ENCODE measurements at regions not wholly inside any gene's neighbourhood (a gene's known extent, or its start where the extent isn't known, plus 50 kb on each side); places are given as distances from the start of the nearest gene placed in this dataset.

DNA sequence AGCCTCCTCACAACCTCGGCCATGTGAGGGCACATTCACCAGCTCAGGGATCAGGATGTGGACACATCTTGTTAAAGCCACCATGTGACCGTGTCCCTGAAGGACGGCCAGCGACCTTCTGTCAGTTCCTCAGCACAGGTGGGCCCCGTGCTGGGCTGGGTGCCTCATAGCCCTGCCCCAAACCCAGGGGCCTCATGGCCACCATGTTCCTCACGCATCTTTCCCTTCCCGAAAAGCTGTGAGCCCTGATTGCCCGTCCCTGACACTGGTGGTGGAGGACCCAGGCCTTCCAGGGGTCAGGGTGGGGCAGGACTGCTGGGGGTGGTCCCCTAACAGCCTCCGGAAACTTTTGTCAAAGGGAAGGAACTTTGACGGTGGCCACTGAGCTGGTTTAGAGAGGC is 60.1 kb upstream of the ADRA2C start:
- DNase-seq (peak in 2 of 3 donors; percentile 7 to 22), ATAC-seq (no peak)
- Histone ChIP-seq H3K36me3 (ENCODE audit: low read depth) (no peaks in the 10 kb centered on the region), H3K9me3 (no peaks in the 10 kb centered on the region), H3K4me3 (no peak overlapping the region), H3K4me1 (ENCODE audit: low read depth) (no peaks in the 10 kb centered on the region)
- TF ChIP-seq, protein P1, sequence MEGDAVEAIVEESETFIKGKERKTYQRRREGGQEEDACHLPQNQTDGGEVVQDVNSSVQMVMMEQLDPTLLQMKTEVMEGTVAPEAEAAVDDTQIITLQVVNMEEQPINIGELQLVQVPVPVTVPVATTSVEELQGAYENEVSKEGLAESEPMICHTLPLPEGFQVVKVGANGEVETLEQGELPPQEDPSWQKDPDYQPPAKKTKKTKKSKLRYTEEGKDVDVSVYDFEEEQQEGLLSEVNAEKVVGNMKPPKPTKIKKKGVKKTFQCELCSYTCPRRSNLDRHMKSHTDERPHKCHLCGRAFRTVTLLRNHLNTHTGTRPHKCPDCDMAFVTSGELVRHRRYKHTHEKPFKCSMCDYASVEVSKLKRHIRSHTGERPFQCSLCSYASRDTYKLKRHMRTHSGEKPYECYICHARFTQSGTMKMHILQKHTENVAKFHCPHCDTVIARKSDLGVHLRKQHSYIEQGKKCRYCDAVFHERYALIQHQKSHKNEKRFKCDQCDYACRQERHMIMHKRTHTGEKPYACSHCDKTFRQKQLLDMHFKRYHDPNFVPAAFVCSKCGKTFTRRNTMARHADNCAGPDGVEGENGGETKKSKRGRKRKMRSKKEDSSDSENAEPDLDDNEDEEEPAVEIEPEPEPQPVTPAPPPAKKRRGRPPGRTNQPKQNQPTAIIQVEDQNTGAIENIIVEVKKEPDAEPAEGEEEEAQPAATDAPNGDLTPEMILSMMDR (IDR thresholded peaks at IDR 0.05) = no peak
- intact Hi-C loops (cut with DNase I, micrococcal nuclease) = no loop called here

DNA sequence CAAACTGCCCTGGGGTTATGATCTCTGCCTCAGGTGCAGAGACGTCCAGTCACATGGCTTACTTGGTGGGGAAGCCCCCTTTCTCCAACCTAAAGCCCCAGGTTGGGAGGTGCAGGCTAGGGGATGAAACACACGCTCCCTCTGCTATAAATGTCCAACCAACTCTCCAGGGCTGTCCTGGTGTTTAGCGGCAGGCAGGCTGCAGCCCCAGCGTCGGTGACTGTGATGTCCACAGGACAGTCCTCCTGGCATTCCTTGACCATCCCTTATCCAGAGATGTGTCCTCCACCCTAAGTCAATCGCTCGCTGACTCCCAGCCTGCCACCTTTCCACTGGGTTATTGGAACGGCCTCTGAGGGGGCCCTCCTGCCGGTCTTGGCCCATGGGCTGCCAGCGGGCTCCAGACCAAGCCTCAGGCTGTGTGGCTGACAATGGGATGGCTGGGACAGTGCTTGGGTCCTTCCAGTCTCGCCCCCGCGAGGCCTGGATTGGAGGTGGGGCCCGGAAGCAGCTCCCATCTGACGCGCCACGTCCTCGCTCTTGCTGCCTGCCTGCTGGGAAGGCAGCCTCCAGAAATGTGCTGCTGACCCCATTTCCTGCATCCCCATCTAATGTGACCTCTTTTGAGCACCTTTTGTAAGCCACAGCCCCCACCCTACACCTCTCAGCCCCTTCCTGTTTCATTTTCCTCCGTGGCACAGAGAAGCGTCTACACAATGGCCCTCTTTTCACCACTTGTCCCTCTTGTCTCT is 60.8 kb upstream of the ADRA2C start:
- ATAC-seq = no peak
- no peaks in the 10 kb centered on the region for H3K9me3 ChIP-seq
- peak in 2 of 3 donors; percentile 12 to 36 for DNase-seq
- TF ChIP-seq, protein P1 (IDR thresholded peaks at IDR 0.05) = no peak
- no peaks in the 10 kb centered on the region for H3K36me3 ChIP-seq (ENCODE audit: low read depth)
- intact Hi-C loops (cut with DNase I, micrococcal nuclease) = no loop called here
- H3K4me1 ChIP-seq (ENCODE audit: low read depth) = no peaks in the 10 kb centered on the region
- H3K4me3 ChIP-seq = no peak overlapping the region

DNA sequence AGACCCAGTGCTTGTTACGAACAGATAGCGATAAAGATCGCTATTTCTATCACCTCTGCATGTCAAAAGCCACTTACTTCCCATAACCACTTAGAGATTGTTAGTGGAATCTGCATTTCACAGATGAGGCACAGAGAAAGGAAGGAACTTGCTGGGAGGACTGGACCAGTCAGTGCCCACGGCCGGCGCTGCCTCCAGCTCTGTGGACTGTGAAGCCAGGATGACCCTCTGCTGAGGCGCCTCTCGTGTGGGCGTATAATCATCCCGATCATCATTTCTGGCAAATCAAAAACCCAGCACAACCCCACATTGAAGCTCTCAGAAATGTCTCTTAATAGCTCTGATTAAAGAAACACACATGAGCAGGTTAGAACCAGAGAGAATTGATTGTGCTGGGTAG is 61.5 kb upstream of the ADRA2C start:
- Histone ChIP-seq H3K4me1 (ENCODE audit: low read depth) (no peaks in the 10 kb centered on the region), H3K36me3 (ENCODE audit: low read depth) (no peaks in the 10 kb centered on the region), H3K9me3 (no peaks in the 10 kb centered on the region), H3K4me3 (no peak overlapping the region)
- intact Hi-C loops (cut with DNase I, micrococcal nuclease) = no loop called here
- no peak for ATAC-seq
- DNase-seq = peak in 1 of 3 donors; percentile 22
- TF ChIP-seq, protein P1 (IDR thresholded peaks at IDR 0.05) = no peak

DNA sequence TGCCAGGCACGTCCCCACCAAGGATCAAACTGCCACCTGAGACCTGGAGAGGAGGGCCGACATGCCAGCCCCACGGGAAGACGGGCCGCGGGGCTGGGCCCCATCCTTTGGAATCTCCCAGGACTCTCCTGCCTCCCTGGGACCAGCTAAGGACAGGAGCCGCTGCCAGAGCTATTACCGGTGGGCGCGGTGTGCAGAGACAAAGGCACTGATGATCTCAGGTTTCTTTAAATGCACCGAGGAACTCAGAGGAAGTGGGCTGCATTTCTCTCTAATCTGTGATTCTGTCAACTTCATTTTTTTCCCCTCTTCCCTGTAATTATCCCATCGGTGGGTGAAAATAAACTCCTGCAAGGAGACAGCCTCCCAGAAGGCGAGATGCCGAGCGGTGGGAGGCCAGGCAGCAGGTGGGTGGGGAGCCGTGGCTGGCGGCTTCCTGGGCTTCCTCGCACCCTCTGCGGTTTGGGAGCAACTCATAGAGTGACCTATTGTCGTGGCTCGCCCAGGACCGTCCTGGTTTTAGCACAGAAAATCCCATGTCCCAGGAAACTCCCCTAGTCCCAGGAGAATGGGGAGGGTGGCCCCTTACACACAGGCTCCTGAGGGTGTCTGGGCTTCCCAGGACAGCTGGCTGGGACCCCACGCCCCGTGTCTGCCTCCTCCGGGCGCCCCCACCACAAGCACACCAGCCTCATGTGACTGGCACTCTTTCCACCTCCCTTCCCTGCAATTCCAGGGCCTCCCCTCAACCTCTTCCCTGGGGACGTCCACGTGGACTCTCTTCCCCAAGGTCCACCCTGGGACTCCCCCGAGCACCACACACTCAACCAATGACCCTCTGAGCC is 62.3 kb upstream of the ADRA2C start:
- ATAC-seq (no peak), DNase-seq (peak in 2 of 3 donors; percentile 6 to 35)
- no peaks in the 10 kb centered on the region for H3K4me1 ChIP-seq (ENCODE audit: low read depth)
- intact Hi-C loops (cut with DNase I, micrococcal nuclease) = no loop called here
- H3K4me3 ChIP-seq = no peak overlapping the region
- TF ChIP-seq, protein P1 (IDR thresholded peaks at IDR 0.05) = no peak
- no peaks in the 10 kb centered on the region for H3K36me3 ChIP-seq (ENCODE audit: low read depth)
- no peaks in the 10 kb centered on the region for H3K9me3 ChIP-seq

- Histone ChIP-seq H3K4me3 (no peak overlapping the region), H3K4me1 (ENCODE audit: low read depth) (no peaks in the 10 kb centered on the region), H3K9me3 (no peaks in the 10 kb centered on the region), H3K36me3 (ENCODE audit: low read depth) (no peaks in the 10 kb centered on the region)
- TF ChIP-seq, protein P1 (IDR thresholded peaks at IDR 0.05) = no peak
- DNase-seq (peak in 1 of 3 donors; percentile 3), ATAC-seq (no peak)
- intact Hi-C loops (cut with DNase I, micrococcal nuclease) = no loop called here
These were observed 62.9 kb upstream of the ADRA2C start for GRCh38 chr4:3703343-3703676.
